Neuron (in vitro differentiated cells): ENCODE measurements at regions not wholly inside any gene's neighbourhood (a gene's known extent, or its start where the extent isn't known, plus 50 kb on each side); places are given as distances from the start of the nearest gene placed in this dataset.

Experiments used
- H2AFZ ChIP-seq: one replicate; pipeline ENCODE4 v1.6.1; 2013; ENCODE audit warnings: low read depth, mild to moderate bottlenecking, inconsistent platforms, low read length, moderate library complexity
- H3K27me3 ChIP-seq: one replicate; pipeline ENCODE4 v1.6.1; 2013; ENCODE audit warnings: low read length; ENCODE audit not compliant: insufficient read depth
- H3K36me3 ChIP-seq: one replicate; pipeline ENCODE4 v1.6.1; 2013; ENCODE audit warnings: low read length; ENCODE audit not compliant: insufficient read depth
- H3K4me1 ChIP-seq: one replicate; pipeline ENCODE4 v1.6.1; 2013; ENCODE audit warnings: low read length; ENCODE audit not compliant: insufficient read depth
- H3K4me3 ChIP-seq: 2 replicates; pipeline ENCODE4 v1.5.1; 2013; ENCODE audit warnings: mild to moderate bottlenecking, low read length, moderate library complexity
- H3K9me3 ChIP-seq: one replicate; pipeline ENCODE4 v1.6.1; 2013; ENCODE audit warnings: low read length

DNA sequence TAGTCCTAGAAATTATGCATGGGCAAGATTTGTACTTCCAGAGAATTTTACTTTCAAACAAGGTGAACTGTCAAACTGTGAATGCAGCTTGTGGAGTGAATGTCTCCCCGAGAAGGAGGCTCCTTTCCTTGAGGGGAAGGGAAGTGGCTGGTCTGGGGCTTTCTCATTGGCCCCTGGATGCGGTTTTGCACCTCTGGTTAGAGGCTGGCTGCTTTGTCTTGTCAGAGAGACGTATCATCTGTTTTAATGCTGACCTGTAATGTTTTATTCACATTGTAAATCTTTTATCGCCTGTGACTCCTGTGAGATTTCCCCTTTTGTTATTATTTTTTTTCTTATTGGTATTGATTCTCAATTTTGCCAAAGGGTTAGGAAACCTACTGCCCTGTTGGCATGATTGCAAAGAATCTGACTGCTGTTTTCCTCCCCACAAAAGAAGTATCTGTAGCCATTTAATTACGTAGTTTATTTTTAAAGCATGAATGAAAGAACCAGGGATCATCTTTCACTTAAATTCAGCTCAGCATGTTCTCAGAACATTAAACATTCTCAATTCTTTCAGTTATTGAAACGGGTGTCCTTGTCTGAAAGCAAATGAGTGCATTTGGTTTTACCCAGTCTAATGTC, 238.3 kb upstream of the NFE2L3 start:
- no peaks in the 10 kb centered on the region for H3K36me3 ChIP-seq
- no peak overlapping the region for H3K4me3 ChIP-seq
- H3K27me3 ChIP-seq, result peaks cover 12% of the 10 kb centered on the region
- no peaks in the 10 kb centered on the region for H3K4me1 ChIP-seq
- no peak overlapping the region for H2AFZ ChIP-seq
- H3K9me3 ChIP-seq, result no peaks in the 10 kb centered on the region

DNA sequence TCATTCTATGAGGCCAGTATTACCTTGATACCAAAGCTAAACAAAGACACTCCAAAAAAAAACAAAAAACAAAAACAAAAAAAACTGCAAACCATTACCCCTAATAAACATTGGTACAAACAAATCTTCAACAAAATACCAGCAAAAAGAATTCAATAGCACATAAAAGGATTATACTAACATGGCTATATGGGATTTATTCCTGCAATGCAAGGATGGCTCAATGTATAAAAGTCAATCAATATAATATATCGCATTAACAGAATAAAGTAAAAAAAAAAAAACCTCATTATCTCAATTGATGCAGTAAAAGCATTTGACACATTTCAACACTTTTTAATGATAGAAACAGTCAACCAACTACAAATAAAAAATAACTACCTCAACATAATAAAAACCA, 233.3 kb upstream of the NFE2L3 start:
- no peaks in the 10 kb centered on the region for H3K36me3 ChIP-seq
- H2AFZ ChIP-seq, result no peak overlapping the region
- H3K9me3 ChIP-seq, result no peaks in the 10 kb centered on the region
- H3K4me1 ChIP-seq, result no peaks in the 10 kb centered on the region
- H3K4me3 ChIP-seq, result no peak overlapping the region
- peaks cover 4% of the 10 kb centered on the region for H3K27me3 ChIP-seq

DNA sequence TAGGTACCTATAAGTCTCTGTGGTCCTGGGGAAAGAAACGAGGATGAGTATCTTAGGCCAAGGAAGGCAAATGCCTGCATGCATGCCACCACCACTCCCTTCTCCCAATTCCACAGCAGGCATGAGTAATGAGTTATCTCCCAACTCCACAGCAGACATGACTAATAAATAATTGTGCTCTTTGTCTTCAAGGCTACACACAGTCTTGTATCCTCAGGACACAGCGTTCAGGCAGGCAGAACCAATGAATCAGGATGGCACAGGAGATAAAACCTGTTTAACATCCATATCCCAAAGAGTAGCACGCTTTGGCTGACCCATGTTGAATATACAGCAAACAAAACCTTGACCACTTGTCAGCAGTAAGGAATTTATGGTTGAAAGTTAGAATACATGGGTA, 229.7 kb upstream of the NFE2L3 start:
- Histone ChIP-seq H3K36me3 (no peaks in the 10 kb centered on the region), H3K4me1 (no peaks in the 10 kb centered on the region), H3K9me3 (no peaks in the 10 kb centered on the region), H3K27me3 (no peaks in the 10 kb centered on the region), H2AFZ (no peak overlapping the region), H3K4me3 (no peak overlapping the region)

DNA sequence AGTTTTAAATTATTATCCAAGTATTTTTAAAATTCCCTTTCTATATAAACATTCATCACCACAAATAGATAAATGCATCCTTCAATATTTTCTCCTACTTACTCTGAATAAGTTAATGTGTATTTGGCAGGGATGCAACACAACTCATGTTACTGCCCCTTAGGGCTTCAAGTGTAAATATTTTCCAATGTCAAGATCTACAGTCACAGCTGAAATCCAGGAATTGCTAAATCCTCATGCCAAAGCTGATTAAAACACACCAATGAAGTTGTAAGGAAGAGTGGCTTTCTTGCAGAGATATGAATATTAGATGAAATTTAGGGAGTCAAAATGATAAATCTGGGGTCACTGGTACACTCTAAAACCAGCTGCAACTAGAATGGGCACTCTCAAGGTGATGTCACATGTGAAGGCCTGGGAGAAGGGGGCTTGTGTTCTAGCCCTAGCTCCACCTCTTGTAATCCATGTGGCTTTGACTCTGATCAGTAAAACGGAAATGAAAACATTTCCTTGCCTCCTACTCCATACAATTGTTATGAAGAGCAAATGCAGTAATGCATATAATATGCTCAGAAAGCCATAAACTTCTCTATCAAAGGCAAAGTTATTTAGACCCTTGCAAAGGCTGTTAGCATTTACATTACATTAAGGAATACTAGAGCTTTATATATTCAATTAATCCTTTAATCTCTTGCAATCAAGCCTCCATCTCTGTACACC, 228.1 kb upstream of the NFE2L3 start:
- Histone ChIP-seq H3K9me3 (no peaks in the 10 kb centered on the region), H3K27me3 (no peaks in the 10 kb centered on the region), H2AFZ (no peak overlapping the region), H3K36me3 (no peaks in the 10 kb centered on the region), H3K4me1 (no peaks in the 10 kb centered on the region), H3K4me3 (no peak overlapping the region)

DNA sequence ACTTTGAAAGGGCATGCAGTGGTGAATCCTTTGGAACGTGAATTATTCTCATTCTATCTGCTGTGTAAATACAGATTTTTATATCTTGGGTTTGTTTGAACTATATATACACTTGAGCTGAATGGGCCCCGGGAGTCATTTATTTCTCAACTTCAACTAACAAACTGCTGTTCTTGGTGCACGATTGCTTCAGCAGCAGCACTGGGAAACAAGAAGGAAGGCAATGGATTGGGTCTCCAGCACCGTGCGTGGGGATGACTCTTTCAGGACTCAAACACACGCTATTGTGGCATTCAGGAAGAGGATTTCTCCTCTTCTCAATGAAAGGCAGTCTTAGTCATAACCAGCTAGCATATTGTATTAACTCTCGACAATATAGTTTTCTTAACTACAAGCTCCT, 226.0 kb upstream of the NFE2L3 start:
- H3K4me3 ChIP-seq, result no peak overlapping the region
- H2AFZ ChIP-seq, result no peak overlapping the region
- no peaks in the 10 kb centered on the region for H3K9me3 ChIP-seq
- H3K4me1 ChIP-seq, result no peaks in the 10 kb centered on the region
- no peaks in the 10 kb centered on the region for H3K36me3 ChIP-seq
- H3K27me3 ChIP-seq, result no peaks in the 10 kb centered on the region

DNA sequence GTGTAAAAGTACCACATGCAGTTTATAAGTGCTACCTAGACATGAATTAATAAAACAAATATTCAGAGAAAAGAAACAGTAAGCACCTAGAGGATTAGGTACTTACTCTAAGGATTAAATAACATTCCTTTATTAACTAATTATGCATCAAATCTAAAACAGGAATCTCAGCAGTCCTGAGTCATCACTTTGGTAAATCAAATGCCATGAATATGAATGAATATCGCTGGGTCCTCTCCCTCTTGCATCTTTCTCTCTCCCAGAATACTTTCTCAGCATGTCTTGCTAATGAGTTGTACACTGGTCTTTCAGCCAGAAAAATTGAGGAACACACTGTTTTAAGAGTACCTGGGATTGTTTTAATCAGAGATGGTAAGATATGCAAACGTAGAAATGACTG, 225.5 kb upstream of the NFE2L3 start:
- Histone ChIP-seq H3K4me1 (no peaks in the 10 kb centered on the region), H3K4me3 (no peak overlapping the region), H3K36me3 (no peaks in the 10 kb centered on the region), H3K27me3 (no peaks in the 10 kb centered on the region), H2AFZ (no peak overlapping the region), H3K9me3 (no peaks in the 10 kb centered on the region)

DNA sequence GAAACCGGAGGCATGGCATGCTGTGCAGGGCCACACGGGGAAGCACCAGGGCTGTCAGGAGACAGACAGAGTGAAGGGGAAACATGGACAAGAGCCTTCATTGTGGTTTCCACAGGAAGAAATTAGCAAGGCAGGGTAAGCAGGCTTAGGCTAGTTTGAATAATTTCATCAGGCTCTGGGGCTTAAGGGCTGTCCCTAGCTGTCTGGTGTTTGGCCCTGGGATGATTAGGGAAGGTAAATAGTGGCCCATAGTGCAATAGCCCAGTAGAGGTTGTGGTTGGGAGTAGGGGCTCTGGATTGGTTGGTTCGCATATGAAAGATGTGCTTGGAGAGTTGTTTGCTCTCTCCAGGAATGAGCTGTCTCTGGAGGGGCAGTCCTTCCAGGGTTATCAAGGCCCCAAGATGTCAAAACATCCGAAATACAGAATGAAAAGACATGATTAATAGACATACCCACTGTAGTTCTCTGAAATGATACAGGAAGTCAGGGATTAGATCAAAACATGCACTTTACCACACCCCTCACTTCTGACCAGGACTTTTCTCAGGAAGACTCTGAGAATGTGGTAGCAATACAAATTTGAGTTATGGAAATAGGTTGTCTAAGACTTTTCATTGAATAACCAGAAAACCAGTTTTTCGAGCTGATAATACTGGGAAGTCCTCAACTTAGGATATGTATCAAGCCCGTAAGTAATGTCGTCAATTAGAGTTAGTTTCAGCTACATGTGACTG, 224.9 kb upstream of the NFE2L3 start:
- no peaks in the 10 kb centered on the region for H3K36me3 ChIP-seq
- H3K9me3 ChIP-seq, result no peaks in the 10 kb centered on the region
- no peaks in the 10 kb centered on the region for H3K27me3 ChIP-seq
- no peak overlapping the region for H2AFZ ChIP-seq
- H3K4me1 ChIP-seq, result no peaks in the 10 kb centered on the region
- H3K4me3 ChIP-seq, result no peak overlapping the region

DNA sequence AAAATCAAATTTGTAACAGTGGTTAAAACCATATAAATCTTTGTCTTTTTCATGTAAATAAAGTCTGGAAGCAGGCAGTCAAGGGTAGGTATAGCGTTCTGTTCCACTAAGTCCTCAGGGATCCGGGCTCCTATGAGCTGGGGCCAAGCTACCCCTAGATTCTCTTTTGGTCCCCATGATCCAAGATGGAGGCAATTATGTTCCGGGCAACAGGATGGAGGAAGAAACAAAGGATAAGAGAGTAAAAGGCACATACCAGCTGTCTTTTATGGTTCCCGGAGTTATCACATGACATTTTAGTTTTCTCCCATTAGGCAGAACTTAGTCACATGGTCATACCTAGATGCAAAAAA, 224.4 kb upstream of the NFE2L3 start:
- Histone ChIP-seq H3K4me3 (no peak overlapping the region), H3K4me1 (no peaks in the 10 kb centered on the region), H3K36me3 (no peaks in the 10 kb centered on the region), H3K27me3 (no peaks in the 10 kb centered on the region), H3K9me3 (no peaks in the 10 kb centered on the region), H2AFZ (no peak overlapping the region)

DNA sequence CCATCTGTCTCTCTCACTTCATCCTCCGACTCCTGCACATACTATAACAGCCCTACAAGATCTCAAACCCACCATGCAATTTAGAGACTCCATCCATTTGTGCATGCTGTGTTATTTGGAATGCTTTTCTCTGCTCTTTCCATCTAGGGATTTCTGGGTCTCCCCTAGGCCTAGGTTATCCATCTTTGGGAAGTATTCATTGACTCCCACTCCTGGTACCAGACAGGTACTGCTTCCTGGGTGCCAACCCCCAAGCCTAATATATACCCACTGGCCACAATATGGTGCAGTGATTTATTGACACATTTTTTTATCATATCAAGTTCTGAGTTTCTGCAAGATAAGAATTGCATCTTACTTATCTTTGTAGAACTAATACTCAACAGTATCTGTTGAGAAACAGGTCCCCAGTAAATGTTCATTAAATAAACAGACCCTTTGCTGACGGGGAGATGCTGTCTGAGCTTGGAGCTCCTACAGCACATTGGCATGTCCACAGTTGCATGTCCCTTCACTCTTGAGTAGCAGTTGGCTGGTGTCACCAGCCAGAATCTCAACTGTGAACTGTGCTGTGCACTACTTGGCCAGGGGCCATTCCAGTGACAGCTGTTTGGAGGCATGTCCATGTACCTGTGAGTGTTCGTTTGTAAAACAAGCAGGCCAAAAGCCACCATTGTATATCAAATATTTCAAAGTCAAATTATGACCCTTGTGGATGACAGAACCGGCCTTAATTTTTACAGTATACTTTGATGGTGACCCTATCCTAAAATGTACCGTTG, 223.3 kb upstream of the NFE2L3 start:
- Histone ChIP-seq H3K36me3 (no peaks in the 10 kb centered on the region), H3K27me3 (no peaks in the 10 kb centered on the region)

DNA sequence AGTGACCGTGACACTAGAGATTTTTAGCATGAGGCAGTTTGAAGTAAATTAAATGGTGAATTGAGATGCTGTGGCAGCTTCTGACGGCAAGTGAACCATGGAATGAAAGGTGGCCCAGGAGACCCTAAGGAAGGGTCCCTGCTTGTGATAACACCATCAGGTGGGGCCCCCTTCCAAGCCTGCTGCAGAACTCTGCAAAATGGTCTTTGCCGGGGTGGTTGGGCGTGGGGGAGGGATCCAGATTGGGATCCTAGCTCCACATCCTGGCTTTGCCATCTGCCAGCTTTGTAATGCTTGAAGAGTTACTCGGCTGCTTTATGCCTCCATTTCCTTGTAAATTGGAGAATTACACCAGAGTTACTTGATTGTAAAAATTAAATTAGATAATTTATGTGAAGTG, 222.6 kb upstream of the NFE2L3 start:
- Histone ChIP-seq H3K4me3 (no peak overlapping the region), H3K9me3 (no peaks in the 10 kb centered on the region), H3K4me1 (no peaks in the 10 kb centered on the region), H3K36me3 (no peaks in the 10 kb centered on the region), H3K27me3 (no peaks in the 10 kb centered on the region), H2AFZ (no peak overlapping the region)

More for the DNA sequence above, 223.3 kb upstream of the NFE2L3 start:
- H3K4me3 ChIP-seq, result no peak overlapping the region
- no peaks in the 10 kb centered on the region for H3K9me3 ChIP-seq
- no peak overlapping the region for H2AFZ ChIP-seq
- no peaks in the 10 kb centered on the region for H3K4me1 ChIP-seq

DNA sequence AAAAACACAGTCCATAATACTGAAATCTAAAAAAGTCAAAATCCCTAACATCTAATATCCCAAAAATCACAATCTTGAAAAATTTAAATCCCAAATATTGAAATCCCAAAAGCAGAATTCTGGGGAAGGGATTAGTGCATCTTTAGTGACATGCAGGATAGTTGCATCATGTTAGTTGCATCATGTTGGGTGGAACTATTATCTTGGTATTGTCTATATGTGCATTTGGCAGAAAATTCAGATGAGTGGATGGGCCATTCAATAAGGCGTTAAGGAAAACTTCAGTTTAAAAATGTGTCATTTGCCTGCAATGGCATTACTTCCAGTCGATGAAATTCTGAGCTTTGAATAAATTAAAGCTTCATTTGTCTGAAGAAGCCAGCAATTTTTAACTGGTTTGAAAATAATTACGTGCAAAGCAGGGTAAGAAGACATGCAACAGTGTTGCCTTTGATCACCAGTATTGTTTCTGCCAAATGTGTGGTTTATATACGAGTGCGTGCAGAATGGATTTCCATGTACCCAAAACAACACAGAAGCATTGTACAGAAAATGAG, 221.4 kb upstream of the NFE2L3 start:
- H3K9me3 ChIP-seq, result no peaks in the 10 kb centered on the region
- H2AFZ ChIP-seq, result no peak overlapping the region
- no peaks in the 10 kb centered on the region for H3K36me3 ChIP-seq
- H3K4me1 ChIP-seq, result no peaks in the 10 kb centered on the region
- H3K4me3 ChIP-seq, result no peak overlapping the region
- H3K27me3 ChIP-seq, result no peaks in the 10 kb centered on the region

DNA sequence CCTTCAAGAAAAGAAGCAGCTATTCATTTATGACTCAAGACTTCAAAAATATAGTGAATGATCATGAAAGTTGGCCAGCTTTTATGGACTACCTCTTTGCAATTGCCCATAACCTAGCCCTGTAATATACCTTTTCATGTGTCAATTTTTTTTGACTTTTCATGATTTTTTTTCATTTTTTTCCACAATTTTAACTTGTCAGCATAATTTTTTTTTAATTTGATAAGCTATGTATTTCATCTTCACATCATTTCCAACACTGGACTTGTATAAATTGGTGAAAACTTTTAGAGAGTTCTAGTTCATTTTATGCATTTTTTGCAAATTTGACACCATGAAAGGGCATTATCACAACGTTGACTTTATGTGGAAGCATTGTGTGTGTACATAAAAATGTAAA, 220.8 kb upstream of the NFE2L3 start:
- Histone ChIP-seq H2AFZ (no peak overlapping the region), H3K4me3 (no peak overlapping the region), H3K4me1 (no peaks in the 10 kb centered on the region), H3K36me3 (no peaks in the 10 kb centered on the region), H3K27me3 (no peaks in the 10 kb centered on the region), H3K9me3 (no peaks in the 10 kb centered on the region)

DNA sequence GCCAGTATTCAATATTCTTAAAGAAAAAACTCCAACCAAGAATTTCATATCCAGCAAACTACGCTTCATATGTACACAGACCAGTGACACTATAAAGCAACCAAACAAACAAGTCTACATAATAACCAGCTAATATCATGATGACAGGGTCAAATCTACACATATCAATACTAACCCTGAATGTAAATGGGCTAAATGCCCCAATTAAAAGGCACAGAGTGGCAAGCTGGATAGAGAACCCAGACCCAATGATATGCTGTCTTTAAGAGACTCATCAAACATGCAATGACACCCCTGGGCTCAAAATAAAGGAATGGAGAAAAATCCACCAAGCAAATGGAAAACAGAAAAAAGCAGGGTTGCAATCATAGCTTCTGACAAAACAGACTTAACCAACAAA, 218.1 kb upstream of the NFE2L3 start:
- Histone ChIP-seq H3K4me1 (no peaks in the 10 kb centered on the region), H2AFZ (no peak overlapping the region), H3K27me3 (no peaks in the 10 kb centered on the region), H3K9me3 (no peaks in the 10 kb centered on the region), H3K4me3 (no peak overlapping the region), H3K36me3 (no peaks in the 10 kb centered on the region)
